GM18858 (cell line): ENCODE measurements at regions not wholly inside any gene's neighbourhood (a gene's known extent, or its start where the extent isn't known, plus 50 kb on each side); places are given as distances from the start of the nearest gene placed in this dataset.
"Not testable (repeated sequence)": the region's sequence is repeated elsewhere in the genome, so short reads cannot be mapped to it uniquely, and the experiment has no call there.

ENCODE experiments used
- ATAC-seq: cut with Tn5 transposase; IDR thresholded peaks from one replicate; pipeline ENCODE4 v1.9.1; 2021; ENCODE audit not compliant: unreplicated experiment

- ATAC-seq: no peak
Observed at GRCh38 chr2:7368211-7368610, 451.0 kb downstream of the RNF144A start.

- ATAC-seq: no peak
Observed at GRCh38 chr2:7373156-7373555, 455.9 kb downstream of the RNF144A start.

GRCh38 chr2:7375901-7376300 is 458.7 kb downstream of the RNF144A start:
- ATAC-seq: no peak

- ATAC-seq: no peak
Observed at GRCh38 chr2:7377916-7378569, 460.8 kb downstream of the RNF144A start.

GRCh38 chr2:7378591-7378990 is 461.4 kb downstream of the RNF144A start:
- ATAC-seq: no peak

GRCh38 chr2:7379799-7380198 is 462.6 kb downstream of the RNF144A start:
- no peak for ATAC-seq

- ATAC-seq: no peak
Observed at GRCh38 chr2:7384773-7385349, 467.6 kb downstream of the RNF144A start.

- ATAC-seq: not testable (repeated sequence)
Observed at GRCh38 chr2:7390311-7390710, 473.1 kb downstream of the RNF144A start.

- ATAC-seq: no peak
Observed at GRCh38 chr2:7392076-7392787, 475.0 kb downstream of the RNF144A start.

GRCh38 chr2:7394195-7394594 is 477.0 kb downstream of the RNF144A start:
- ATAC-seq: no peak

- no peak for ATAC-seq
Observed at GRCh38 chr2:7400628-7401027, 483.4 kb downstream of the RNF144A start.

GRCh38 chr2:7403092-7403775 is 486.0 kb downstream of the RNF144A start:
- no peak for ATAC-seq

- no peak for ATAC-seq
Observed at GRCh38 chr2:7405861-7406715, 488.9 kb downstream of the RNF144A start.

- no peak for ATAC-seq
Observed at GRCh38 chr2:7407001-7407400, 489.8 kb downstream of the RNF144A start.

GRCh38 chr2:7407906-7408680 is 490.9 kb downstream of the RNF144A start:
- no peak for ATAC-seq

- no peak for ATAC-seq
Observed at GRCh38 chr2:7411691-7412090, 494.5 kb downstream of the RNF144A start.

- no peak for ATAC-seq
Observed at GRCh38 chr2:7417845-7418742, 500.9 kb downstream of the RNF144A start.

GRCh38 chr2:7419186-7419585 is 502.0 kb downstream of the RNF144A start:
- no peak for ATAC-seq

- ATAC-seq: no peak
Observed at GRCh38 chr2:7419814-7420311, 502.7 kb downstream of the RNF144A start.
